Prostate gland (tissue), 2 donors: ENCODE measurements at regions not wholly inside any gene's neighbourhood (a gene's known extent, or its start where the extent isn't known, plus 50 kb on each side); places are given as distances from the start of the nearest gene placed in this dataset.

Source experiments
- DNase-seq: peaks from one replicate; pipeline ENCODE4 v3.0.0-alpha.2; 2019; ENCODE audit warnings: low spot score
- H3K27ac ChIP-seq, 2 donors: fragments of 200-600 bp; sonication (generic); 2 replicates each; pipeline ENCODE4 v1.5.1; 2017 to 2019
- H3K27me3 ChIP-seq: fragments of 200-600 bp; sonication (generic); replicated peaks from 2 replicates; pipeline ENCODE4 v1.5.1; 2019; ENCODE audit not compliant: insufficient read depth
- H3K36me3 ChIP-seq, 2 donors: fragments of 200-600 bp; sonication (generic); 1 replicate in 1 of 2; 2 replicates in 1 of 2; pipeline versions ENCODE4 v1.5.1 to v1.8.1; 2017 to 2019
- H3K4me1 ChIP-seq: fragments of 200-600 bp; sonication (generic); replicated peaks from 2 replicates; pipeline ENCODE4 v1.5.1; 2019
- H3K4me3 ChIP-seq, 2 donors: fragments of 200-600 bp; sonication (generic); 2 replicates each; pipeline ENCODE4 v1.5.1; 2017 to 2019
- H3K9me3 ChIP-seq: fragments of 200-600 bp; sonication (generic); 2 replicates; pipeline ENCODE4 v1.5.1; 2017
- POLR2A ChIP-seq: fragments of 450-650 bp; IDR thresholded peaks from one replicate; pipeline ENCODE4 v1.6.1; 2016; ENCODE audit warnings: antibody characterized with exemption, mild to moderate bottlenecking
- POLR2AphosphoS5 ChIP-seq: sonication (generic); formaldehyde crosslinking; IDR thresholded peaks from one replicate; pipeline ENCODE4 v1.6.1; 2017; ENCODE audit warnings: antibody characterized with exemption
- WGBS: methylation state at CpG from one replicate; pipeline ENCODE4 v1.1.5; 2018; 5-methylcytosine and 5-hydroxymethylcytosine counted together
- intact Hi-C: fragments of 100-400 bp; cut with DNase I; formaldehyde crosslinking; loops from one replicate; pipeline ENCODE4 v1.14.2; 2022
- TF ChIP-seq, protein P1 (sequence below), 4 experiments: fragments of 200-600 bp in 2 of 4; fragments of 450-650 bp in 2 of 4; sonication (generic) in 2 of 4; IDR thresholded peaks; 1 replicate in 3 of 4; 2 replicates in 1 of 4; pipeline ENCODE4 v1.5.1; 2016 to 2019; ENCODE audit warnings: antibody characterized with exemption in 4 of 4, mild to moderate bottlenecking in 2 of 4, moderate library complexity in 2 of 4

DNA sequence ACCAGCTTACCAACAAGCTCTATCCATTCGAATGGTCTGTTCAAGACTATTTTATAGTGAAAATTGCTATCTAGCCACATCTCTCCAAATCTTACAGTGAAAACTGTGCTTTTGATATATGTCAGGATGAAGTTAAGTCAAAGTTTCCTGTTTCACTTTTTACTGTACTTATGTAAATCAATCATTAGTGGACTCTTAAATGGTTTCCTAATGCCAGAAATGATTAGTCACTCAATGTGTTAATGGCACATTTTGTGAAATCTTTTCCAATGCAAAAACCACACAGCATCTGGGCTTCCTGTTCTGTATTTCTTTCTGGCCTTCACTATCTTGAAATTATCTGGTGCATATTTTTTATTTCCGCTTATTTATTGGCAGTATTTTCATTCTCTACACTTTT is 87.3 kb upstream of the STEAP1B start:
- Histone ChIP-seq H3K9me3 (no peaks in the 10 kb centered on the region), H3K27ac (no peak overlapping the region), H3K4me1 (no peaks in the 10 kb centered on the region), H3K4me3 (no peak overlapping the region), H3K36me3 (no peaks in the 10 kb centered on the region), H3K27me3 (no peaks in the 10 kb centered on the region)
- no peak for DNase-seq
- intact Hi-C loops: no loop called here
- TF ChIP-seq POLR2A: no peak
- TF ChIP-seq, protein P1, sequence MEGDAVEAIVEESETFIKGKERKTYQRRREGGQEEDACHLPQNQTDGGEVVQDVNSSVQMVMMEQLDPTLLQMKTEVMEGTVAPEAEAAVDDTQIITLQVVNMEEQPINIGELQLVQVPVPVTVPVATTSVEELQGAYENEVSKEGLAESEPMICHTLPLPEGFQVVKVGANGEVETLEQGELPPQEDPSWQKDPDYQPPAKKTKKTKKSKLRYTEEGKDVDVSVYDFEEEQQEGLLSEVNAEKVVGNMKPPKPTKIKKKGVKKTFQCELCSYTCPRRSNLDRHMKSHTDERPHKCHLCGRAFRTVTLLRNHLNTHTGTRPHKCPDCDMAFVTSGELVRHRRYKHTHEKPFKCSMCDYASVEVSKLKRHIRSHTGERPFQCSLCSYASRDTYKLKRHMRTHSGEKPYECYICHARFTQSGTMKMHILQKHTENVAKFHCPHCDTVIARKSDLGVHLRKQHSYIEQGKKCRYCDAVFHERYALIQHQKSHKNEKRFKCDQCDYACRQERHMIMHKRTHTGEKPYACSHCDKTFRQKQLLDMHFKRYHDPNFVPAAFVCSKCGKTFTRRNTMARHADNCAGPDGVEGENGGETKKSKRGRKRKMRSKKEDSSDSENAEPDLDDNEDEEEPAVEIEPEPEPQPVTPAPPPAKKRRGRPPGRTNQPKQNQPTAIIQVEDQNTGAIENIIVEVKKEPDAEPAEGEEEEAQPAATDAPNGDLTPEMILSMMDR (IDR thresholded peaks at IDR 0.05): no peak
- no peak for TF ChIP-seq POLR2AphosphoS5
- 58% methylated on average over 2 of the region's 2 CpGs for WGBS

DNA sequence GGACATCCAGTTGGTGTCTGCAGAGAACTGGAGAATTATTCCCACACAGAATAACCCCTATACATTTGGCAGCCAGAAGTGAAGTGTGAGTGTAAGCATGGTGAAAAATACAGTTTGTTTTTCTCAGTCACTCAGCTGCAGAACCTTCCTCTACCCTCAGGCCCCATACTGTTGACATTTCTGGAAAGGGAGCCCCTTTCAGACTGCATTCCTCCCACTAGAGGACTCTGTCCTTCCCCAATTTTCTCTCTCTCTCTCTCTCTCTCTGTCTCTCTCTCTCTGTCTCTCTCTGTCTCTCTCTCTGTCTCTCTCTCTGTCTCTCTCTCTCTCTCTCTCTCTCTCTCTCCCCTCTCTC is 86.8 kb upstream of the STEAP1B start:
- Histone ChIP-seq H3K4me3 (no peak overlapping the region), H3K36me3 (no peaks in the 10 kb centered on the region), H3K4me1 (no peaks in the 10 kb centered on the region), H3K9me3 (no peaks in the 10 kb centered on the region), H3K27ac (no peak overlapping the region), H3K27me3 (no peaks in the 10 kb centered on the region)
- DNase-seq: no peak
- intact Hi-C loops: no loop called here
- TF ChIP-seq, protein P1 (IDR thresholded peaks at IDR 0.05): peak in 2 of 4 experiments; percentile 5 to 21
- no peak for TF ChIP-seq POLR2AphosphoS5

GRCh38 chr7:22586101-22586785 is 86.3 kb upstream of the STEAP1B start:
- Histone ChIP-seq H3K36me3 (no peaks in the 10 kb centered on the region), H3K27me3 (no peaks in the 10 kb centered on the region), H3K9me3 (no peaks in the 10 kb centered on the region), H3K27ac (no peak overlapping the region), H3K4me1 (no peaks in the 10 kb centered on the region), H3K4me3 (no peak overlapping the region)
- intact Hi-C loops: no loop called here
- DNase-seq: no peak
- TF ChIP-seq POLR2AphosphoS5 (no peak), POLR2A (no peak)
- TF ChIP-seq, protein P1 (IDR thresholded peaks at IDR 0.05): no peak
- 69% methylated on average over 5 of the region's 5 CpGs for WGBS

- H3K27me3 ChIP-seq: no peaks in the 10 kb centered on the region
- no peak for DNase-seq
- WGBS: 65% methylated on average over 1 of the region's 1 CpG
- no peak for TF ChIP-seq POLR2A
- TF ChIP-seq POLR2AphosphoS5: no peak
- TF ChIP-seq, protein P1 (IDR thresholded peaks at IDR 0.05): no peak
- H3K27ac ChIP-seq: no peak overlapping the region
- no peaks in the 10 kb centered on the region for H3K36me3 ChIP-seq
- H3K4me3 ChIP-seq: no peak overlapping the region
- H3K9me3 ChIP-seq: no peaks in the 10 kb centered on the region
- intact Hi-C loops: no loop called here
- no peaks in the 10 kb centered on the region for H3K4me1 ChIP-seq
Observed at GRCh38 chr7:22584179-22584578, 84.2 kb upstream of the STEAP1B start.

DNA sequence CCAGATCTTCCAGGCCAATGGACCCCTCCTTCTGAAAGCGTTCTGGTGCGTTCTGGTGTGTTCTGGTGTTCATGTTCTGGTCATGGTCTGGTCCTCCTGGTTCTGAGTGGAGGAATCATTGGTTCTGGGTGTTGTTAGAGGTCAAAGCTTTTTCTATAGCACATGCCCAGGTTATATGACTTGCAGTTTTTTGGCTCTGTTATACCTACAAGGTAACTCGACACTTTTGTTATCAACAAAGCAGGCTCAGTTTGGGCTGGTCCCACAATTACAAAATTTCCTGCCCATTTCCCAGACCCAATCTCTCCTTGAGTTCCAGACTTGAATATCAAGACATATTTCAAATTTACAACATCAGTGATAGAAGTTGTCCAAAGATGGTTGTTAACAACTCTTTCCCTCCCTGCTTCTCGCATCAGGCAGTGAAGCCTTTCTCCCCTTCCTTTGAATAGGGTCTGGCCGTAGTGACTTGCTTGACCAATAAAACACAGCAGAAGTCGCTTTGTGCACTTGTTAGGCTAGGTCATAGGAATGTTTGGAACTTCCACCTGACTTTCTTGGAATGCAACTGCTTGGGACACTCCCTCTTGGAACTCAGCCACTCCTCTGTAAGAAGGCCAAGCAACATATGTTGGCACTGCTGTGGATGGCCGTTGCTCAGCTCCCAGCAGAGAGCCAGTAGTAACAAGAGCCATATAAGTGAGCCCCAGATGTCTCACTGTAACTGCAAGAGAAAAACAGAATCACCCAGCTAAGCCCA is 83.1 kb upstream of the STEAP1B start:
- TF ChIP-seq POLR2AphosphoS5: peak; percentile 51
- TF ChIP-seq, protein P1 (IDR thresholded peaks at IDR 0.05): no peak
- no peak overlapping the region for H3K27ac ChIP-seq
- H3K4me3 ChIP-seq: no peak overlapping the region
- no peaks in the 10 kb centered on the region for H3K27me3 ChIP-seq
- WGBS: 48% methylated on average over 7 of the region's 7 CpGs
- H3K36me3 ChIP-seq: no peaks in the 10 kb centered on the region
- intact Hi-C loops: no loop called here
- H3K4me1 ChIP-seq: no peaks in the 10 kb centered on the region
- H3K9me3 ChIP-seq: no peaks in the 10 kb centered on the region
- peak; percentile 53 for DNase-seq
